Fibroblast of skin of right biceps (primary cell): ENCODE measurements at regions not wholly inside any gene's neighbourhood (a gene's known extent, or its start where the extent isn't known, plus 50 kb on each side); places are given as distances from the start of the nearest gene placed in this dataset.

Experiments used
- DNase-seq: peaks from one replicate; pipeline ENCODE4 v3.0.0-alpha.2; 2013

DNA sequence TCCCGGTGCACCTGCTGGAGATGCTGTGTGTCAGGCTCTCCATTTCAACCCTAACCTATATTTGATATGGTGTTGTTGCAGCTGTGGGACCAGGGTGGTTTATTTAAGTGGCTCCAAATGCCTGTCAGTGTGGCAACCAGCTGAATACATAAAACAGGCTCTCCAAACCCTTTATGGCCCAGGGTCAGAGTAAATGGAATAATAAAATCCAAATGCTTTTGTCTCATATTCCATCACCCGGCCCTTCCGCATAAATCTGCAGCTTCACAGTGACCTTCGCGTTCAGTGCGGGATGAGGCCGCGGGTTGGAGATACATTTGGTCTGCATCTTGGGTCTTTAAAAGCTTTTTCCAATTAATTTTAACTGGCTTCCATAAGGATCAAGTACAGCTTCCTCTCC lies 382.1 kb upstream of the NR2F2 start:
- no peak for DNase-seq

DNA sequence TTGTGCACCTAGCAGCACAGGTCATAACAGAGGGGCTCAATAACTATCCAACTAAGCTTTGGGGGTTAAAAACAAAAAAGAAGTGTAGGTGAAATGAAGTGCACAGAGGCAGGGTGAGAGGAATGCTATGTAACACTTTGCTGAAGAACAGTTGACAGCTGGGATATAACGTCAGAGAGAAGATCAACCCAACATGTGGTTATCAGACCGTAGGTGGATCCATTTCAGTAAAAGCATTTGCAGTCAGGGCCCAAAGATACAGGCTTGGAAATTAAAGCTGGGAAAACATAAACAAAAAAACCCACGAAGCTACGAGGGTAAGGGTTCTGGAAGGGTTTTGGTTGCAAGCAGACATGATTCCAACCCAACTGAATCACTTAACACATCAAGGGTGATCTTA lies 377.5 kb upstream of the NR2F2 start:
- no peak for DNase-seq

DNA sequence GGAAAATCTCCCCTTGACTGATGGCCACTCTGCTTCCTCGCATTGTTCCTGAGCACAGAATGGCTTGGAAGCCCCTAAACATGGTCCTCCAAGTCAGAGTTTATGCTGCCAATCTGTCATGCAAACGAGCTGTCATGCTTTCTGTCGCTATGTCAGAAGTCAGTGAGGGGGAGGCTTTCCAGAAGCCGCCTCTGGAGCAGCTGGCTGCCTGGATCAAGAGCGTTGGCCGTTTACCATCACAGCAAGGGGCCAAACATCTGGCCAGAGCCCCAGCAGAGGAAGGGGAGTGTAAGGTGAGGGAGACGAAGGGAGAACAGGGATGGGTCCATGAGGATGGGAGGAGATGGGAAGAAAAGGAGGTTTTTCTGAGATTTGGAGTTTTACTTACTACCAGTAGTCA lies 372.6 kb upstream of the NR2F2 start:
- no peak for DNase-seq

DNA sequence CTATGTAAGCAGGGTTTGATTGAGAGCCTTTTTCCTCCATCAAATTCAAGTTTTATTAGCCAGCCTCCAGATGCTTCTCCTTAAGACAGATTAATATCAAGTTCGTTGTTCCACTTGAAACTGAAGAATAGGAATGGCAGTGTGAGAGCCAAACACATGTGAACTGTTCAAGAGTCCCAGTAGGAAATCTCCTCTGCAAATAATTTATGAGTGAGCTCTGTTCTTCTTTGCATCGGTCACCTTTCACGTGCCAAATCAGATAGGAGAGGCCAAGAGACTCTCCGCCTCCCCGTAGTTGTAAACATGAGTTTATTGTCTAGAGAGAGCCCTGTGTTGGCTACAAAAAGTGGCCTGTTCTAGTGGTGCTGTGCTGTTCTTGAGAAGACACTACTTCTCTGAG lies 372.1 kb upstream of the NR2F2 start:
- no peak for DNase-seq

DNA sequence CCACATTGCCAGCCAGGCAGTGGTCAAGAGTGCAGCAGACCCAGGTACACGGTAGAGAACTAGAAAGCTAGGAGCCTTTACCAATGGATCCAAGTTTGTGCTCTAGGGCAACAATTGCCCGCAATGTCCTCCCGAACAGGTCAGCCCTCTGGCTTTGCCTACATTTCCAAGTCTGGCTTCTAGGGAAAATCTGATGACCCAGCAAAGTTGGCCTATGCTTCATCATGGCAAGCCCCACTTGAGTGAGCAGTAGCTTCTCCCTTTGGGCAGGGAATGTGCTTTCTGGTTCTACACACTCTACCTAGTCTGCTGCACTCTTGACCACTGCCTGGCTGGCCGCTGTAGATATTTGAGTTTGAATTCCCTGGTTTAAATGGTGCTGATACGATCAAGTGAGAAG lies 361.6 kb upstream of the NR2F2 start:
- no peak for DNase-seq

DNA sequence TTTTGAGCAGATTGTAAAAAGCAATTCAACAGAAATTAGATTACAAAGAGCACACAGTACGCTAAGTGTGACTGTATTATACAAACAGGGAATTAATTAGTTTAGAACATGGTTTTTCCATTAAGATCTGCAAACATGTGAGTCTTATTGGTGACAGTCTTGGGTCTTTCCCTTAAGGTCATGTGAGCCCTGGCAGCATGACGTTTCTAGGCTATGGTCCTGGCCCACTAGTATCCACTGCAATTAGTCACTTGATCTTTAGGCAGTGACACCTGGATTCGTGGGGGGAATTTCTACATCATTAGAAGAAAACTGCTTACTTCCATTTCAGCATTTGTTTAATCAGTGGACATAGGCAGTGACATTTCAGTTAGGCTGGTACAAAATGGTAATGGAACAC lies 360.2 kb upstream of the NR2F2 start:
- no peak for DNase-seq

DNA sequence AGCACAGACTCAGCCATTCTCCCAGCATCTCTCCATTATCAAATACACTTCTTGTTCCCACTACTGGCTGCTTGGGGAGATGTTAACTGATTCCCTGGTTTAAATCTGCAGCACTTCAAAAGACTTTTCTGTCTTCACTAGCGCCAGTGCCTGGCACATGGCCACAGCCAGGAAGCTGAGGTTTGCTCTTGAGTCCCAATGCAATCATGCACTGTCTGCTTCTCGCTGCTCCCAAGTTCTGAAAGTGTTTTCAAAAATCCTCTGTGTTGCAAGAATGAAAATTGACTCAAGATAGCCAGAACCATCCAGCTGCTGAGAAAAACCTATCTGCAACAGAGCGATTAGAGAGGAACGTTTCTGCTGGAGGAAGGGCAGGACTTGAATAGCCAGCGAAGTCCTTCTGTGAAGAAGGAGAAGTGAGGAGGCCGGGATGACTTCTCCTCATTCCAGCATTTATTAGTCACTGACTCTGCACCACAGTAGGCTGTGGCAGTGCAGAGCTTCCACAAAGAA lies 358.4 kb upstream of the NR2F2 start:
- DNase-seq: peak; percentile 75

DNA sequence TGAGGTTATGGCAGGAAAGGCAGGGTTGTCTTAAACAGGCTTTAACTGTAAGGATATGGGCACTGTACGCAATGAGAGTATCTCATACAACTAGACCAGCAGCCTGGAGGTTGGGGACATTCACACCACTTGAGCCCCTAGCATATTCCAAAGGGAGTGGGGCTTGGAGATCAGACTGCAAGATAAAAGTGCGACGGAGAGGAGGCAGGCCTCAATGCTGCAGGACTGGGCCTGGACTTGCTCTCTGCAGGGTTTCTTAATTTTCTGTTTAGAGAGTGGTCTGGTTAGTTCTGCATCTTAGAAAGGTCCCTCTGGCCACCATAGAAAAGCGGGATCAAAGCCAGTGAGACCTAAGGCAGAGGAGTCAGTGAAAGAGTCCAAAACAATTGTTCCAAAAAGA lies 357.7 kb upstream of the NR2F2 start:
- no peak for DNase-seq

DNA sequence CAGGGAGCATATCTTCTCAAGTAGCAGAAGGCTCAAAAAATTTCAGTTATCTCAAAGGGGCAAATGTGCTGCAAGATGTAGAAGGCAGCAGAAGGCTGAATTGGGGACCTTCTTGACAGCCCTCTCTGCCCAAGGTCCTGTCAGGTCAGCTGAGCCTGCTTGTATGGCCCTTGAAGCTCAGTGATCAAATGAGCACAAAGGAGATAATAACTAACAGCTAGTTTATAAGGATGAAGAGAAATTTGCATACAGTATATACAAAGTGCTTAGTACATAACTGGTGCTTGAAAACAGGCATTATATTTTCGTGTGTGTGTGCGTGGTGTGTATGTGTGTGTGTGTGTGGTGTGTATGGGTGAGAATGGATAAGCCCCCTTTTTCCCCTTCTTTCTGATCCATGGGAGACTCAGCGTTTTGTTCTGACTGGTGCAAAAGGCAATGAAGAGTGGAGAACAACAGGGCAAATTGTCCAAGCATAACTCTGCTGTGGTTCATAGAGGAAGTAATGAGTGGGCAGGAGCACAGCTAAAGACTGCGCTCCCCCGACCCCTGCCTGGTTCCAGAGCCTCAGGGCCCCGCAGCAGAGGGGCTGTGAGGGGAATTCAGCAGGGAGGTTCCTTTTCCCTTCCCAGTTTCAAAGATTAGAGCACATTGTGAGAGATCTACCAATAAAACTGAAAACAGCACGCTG lies 356.8 kb upstream of the NR2F2 start:
- no peak for DNase-seq

DNA sequence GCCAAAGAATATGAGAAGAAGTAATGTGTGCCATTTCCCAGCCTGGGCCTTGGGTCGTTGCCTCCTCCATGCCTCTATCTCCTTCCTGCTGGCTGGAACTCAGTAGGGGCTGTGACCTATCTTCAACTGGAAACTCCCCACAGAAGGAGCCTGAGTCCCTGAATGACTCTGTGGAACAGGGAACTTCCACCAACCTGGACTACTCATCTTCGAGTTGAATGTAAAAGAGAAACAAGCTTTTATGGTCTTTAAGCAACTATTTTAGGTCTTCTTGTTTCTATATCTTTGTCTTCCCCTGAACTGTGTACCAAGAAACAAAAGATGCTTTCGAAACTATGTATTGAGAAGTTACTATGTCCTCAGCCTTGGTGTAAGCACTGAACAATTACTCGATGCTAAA lies 355.3 kb upstream of the NR2F2 start:
- no peak for DNase-seq

DNA sequence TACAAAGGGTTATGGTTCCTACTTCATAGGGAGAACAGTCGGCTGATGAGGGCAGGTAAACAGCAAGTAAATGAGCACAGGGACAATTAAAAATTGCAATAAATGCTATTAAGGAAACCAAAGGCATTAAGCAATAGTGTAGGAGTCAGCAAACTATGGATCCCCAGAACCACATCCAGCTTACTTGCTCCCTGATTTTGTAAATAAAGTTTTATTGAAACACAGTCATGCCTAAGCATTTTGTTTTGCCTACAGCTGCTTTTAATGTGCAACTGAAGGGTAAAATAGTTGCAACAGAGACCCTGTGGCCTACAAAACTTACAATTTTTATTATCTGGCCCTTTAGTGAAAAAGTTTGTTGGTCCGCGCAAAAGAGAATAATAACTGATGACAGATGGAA lies 351.2 kb upstream of the NR2F2 start:
- no peak for DNase-seq

DNA sequence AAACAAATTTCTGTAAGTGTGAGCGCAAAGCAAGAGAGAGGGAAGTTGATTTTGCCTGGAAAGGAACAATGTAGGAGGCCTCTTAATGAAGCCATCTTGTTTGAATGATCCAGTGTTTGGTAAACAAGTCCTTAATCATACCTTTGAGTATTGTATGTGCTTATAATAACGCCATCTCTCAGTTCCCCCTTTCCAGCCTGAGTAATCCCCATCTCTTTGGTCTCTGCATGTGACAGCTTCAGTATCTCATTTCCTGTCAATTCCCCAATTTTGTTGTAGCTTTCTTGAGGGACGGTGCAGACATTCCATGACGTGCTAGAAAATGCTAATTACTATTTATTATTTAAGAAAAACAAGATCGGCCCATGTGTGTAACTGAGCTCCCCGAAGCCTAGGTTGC lies 349.3 kb upstream of the NR2F2 start:
- no peak for DNase-seq

DNA sequence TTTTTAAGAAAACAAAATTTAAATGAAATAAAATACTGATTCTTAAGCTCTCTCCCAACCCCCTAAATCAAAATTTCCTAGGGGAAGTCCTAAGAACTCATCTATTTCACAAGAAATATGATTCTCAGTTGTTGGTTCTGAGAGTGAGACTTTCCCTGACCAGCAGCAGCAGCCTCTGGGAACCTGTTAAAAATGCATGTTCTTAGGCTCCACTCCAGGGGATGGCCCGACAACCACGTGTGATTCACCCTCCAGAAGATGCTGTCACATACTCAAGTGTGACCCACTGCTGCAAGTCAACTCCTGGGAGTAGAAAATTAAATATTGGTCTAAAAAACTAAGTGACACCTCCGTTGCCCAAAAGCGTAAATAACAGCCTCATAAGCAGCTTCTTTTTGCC lies 343.2 kb upstream of the NR2F2 start:
- DNase-seq: no peak

DNA sequence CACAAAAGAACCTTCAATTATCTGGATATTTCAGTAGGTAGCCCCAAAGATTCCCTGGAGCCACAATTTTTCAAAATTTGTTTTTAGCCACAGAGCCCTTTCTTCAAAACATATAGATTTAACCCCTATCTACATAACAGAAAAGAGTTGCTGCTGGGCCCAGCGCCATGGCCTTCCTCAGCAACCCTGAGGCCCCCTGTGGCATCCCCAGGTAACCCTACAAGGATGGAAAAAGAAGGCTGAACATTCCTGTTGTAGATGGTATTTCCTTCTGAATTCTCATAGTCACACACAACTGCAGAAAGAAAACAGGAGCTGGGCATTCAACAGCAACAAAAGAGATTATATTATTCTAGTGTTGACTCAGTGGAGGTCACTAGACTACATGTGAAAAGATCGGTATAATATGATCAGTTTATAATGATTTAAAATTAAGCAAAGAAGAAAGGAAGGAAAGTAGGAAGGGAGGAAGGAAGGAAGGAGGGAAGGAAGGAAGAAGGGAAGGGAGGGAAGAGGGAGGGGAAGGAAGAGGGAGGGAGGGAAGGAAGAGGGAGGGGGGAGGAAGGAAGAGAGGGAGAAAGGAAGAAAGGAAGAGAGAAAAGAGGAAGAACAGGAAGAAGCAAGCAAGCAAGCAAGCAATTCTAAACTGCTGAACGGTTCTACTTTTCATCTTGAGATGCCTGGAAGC lies 342.5 kb upstream of the NR2F2 start:
- DNase-seq: no peak

DNA sequence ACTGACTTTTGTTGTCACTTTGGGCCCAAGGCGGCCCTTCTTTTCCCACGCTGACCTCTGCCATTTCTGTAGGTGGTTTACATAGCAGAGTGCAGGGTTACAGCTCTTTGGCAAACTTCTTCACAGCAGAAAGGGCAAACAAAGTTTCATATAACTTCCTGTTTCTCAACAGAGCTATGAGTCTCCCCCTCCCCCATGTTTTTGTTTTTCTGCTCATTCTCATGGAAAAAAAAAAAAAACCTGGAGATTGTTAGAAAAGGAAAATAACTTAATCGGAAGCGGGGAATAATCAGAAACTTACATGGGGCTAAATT lies 342.0 kb upstream of the NR2F2 start:
- DNase-seq: no peak

DNA sequence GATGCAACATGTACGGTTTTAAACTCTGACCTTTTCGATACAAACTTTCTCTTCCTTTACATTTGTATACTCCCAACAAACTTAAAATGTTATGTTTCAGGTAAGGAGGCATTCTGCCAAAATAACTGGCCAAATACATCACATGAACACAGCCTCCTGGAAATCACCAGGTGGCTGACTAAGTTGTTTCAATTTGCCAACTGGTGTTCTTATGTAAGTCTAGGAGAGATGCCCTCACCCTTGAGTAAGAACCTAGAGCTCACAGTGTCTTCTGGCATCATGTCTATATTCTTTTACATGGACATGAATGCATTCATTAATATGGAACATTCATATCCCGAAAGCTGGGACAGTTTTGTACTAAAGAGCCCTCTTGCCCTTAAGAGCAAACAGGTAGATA lies 341.1 kb upstream of the NR2F2 start:
- DNase-seq: no peak

DNA sequence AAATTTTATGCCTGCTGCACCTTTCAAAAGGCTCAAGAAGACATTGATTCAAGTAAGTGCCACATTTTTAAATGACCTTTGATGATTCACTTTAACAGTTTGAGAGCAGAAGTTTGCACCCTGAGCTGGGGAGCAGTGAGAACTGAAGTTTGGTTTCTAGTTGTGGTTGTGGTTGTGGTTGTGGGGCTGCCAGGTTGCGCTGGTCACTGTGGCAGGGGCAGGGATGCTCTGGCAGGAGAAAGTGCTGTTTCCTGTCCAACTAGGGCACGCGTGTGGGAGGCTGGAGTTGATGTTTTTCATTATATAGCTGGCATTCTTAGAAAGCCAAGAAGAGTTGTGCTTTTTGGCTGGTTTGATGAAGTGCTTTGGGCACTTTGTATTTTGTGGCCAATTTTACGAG lies 339.7 kb upstream of the NR2F2 start:
- no peak for DNase-seq

DNA sequence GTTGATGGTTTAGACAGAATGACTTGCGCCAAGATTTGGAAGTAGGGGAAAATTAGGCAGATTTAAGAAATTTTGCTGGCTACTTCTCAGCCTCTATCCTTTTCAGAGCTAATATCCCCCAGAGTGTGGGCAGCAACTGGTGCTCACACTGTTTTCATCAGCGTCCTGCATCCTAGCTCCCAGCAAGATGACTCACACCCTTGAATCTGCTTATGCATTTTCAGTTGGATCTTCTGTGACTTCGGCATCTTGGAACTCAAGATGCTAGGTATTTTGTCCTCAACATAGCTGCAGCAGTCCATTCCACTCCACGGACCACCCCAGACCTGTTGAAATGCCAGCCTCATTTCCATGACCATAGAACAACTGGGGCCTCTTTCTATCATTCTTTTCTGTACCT lies 336.1 kb upstream of the NR2F2 start:
- DNase-seq: peak; percentile 70

DNA sequence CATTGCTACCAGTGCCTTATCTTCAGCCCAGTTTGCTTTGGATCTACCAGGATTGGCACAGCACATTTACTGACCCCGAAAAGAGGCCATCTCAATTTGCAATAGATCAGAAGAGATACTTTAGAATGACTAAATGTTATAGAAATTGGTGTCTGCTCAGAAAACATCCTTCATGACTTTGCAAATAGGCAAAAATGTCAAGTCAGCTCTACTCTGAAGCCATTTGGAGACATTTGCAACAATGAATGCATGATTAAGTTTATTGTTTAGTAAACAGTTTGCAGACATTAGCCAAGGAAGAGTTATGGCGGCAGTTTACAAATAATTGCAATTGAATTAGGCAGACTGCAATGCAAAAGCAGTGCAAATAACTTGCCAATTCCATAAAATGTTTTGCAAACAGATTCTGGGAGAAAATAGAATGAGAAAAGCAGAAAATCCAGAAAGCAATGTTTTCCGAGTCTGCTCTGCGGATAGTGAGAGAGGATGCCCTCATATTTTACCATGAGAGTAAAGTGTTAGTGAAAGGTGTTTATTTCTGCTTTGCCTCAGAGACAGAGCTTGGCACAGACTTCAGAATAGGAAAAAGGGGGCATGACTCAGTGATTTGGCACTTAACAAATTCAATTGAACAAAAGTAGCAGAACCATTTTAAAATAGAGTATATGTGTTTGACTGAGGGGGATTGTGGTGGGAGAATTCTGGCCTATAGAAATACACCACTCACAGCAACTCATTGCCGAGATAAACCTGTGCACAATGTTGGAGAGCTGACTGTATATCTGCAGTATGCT lies 334.9 kb upstream of the NR2F2 start:
- DNase-seq: peak; percentile 22

DNA sequence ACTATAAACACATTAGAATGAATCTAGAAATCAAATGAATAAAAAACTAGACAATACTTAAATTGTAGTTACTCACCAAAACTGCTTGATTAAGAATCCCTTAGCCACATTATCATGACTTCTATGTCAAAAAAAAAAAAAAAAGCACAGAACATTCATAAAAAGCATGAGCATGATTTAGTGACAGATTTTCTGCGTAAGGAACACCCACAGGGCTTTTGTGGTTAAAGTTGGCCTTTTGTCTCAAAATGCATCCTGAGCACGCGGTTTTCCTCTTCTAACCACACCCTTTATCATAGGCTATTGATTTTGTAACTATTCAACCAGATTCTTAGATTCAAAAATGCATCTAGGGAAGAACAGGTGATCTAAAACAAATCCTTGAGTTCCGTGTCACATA lies 334.0 kb upstream of the NR2F2 start:
- peak; percentile 8 for DNase-seq

DNA sequence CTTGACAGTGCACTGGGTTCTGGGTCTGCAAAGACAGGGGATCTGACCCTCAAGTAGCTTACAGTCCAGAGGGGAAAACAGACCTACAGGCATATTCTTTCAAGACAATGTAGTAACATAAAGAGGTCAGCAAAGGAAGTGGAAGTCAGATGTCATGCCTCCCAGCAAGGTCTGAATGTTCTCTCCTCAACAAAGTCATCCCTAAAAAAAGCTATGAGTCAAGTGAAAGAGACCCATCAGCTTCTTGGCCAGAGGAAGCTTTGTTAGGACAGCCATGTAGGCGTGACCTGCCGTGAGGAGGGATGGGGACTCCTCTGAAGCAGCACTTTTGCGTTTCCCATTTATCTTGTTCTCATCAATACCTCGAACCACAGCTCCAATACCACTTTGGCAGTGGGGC lies 331.6 kb upstream of the NR2F2 start:
- no peak for DNase-seq

DNA sequence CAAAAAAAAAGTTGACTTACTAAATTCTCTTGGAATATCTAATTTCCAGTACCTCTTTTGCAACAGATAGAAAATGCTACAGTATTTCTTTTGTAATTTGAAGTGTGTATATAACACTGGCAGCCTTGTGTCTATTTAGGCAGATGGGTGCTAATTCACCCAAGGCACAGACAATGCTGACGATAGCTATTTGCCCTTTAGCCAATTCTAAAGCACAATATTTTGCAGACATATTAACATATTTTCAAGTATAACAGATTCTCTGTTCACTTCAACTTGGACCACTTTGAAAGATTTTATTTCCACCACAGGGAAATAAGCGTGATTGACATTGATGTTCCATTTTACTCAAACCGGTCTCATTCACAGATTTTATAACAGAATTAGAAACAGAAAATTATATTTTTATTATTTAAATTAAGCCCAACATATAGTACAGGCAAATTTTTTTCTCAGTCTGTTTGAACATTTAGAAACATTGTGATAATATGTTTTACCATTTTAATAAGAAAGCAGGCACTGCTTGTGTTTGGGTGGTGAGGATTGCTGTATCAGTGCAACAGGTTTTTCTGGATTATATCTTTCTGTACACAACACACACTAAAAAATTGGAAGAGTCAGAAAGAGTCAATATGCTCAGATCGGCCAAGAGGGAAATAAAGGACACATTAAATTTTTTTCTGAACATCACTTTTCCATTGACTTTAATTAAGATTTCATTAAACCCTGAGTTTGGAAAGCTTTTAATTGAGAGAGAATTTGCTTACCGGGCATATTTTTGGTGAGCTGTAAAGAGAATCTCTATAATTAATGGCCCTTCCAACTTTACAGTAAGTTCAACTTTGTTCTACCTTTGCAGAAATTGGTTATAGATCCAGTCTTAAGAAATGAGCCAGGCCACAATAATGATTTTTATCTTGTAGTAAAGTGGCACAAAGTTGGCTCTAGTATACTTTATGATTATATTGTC lies 327.3 kb upstream of the NR2F2 start:
- no peak for DNase-seq

DNA sequence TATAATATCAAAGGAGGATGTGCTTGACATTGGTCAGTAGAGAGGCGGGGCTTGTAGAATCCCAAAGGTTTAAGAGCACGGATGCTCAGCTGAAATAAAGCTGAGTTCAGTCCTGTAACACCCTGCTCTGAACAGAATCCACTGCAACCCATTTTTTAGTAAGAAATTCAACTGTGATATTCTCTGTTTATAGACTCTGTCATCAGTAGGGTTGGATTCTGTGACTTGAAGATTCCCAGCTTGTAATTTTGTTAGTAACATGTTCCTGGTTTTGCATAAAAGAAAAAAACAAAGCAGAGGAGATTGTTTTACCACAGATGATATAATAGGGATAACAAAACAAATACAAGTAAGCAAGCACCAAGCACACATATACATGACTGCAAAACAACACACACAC lies 324.6 kb upstream of the NR2F2 start:
- no peak for DNase-seq
